IMR-90 (cell line): ENCODE measurements at regions not wholly inside any gene's neighbourhood (a gene's known extent, or its start where the extent isn't known, plus 50 kb on each side); places are given as distances from the start of the nearest gene placed in this dataset.

ENCODE experiments used
- ATAC-seq: fragments of 200-7000 bp; cut with Tn5 transposase; 2 replicates; pipeline ENCODE4 v1.9.1; 2020; ENCODE audit warnings: low read depth, mild to moderate bottlenecking, moderate library complexity
- BruUV-seq: library from RNA; stranded (reverse); fragments of 400-500 nt; replicated peaks from 2 replicates; lab custom pipeline; 2021; lab: Mats Ljungman, UMichigan
- CTCF ChIA-PET: fragments of 300-600 bp; formaldehyde crosslinking; extraction: SDS; loops from one replicate; lab custom pipeline; 2021; ENCODE audit warnings: antibody characterized with exemption; lab: Yijun Ruan, JAX
- POLR2A ChIA-PET: fragments of 300-600 bp; sonication (Branson Sonifier 250); formaldehyde crosslinking; loops from one replicate; lab custom pipeline; 2022; ENCODE audit warnings: antibody characterized with exemption; ENCODE audit not compliant: unreplicated experiment; lab: Charles Lee
- DNase-seq: peaks from one replicate; pipeline ENCODE4 v3.0.0; 2013
- H2AFZ ChIP-seq: replicated peaks from 2 replicates; pipeline ENCODE3; 2013; ENCODE audit warnings: low read length, mild to moderate bottlenecking; ENCODE audit not compliant: poor library complexity
- H2AK5ac ChIP-seq: 2 replicates; pipeline ENCODE4 v1.6.1; 2013; ENCODE audit warnings: low read depth, low read length, inconsistent platforms
- H2AK9ac ChIP-seq: replicated peaks from 2 replicates; pipeline ENCODE3; 2013; ENCODE audit warnings: mild to moderate bottlenecking, low read depth, low read length, moderate library complexity; ENCODE audit not compliant: poor library complexity
- H2BK120ac ChIP-seq: 2 replicates; pipeline ENCODE4 v1.6.1; 2013; ENCODE audit warnings: low read depth, low read length, inconsistent platforms
- H2BK15ac ChIP-seq: 3 replicates; pipeline ENCODE4 v1.6.1; 2013; ENCODE audit warnings: low read depth, low read length, inconsistent platforms
- H2BK20ac ChIP-seq: 2 replicates; pipeline ENCODE4 v1.6.1; 2013; ENCODE audit warnings: low read depth, mild to moderate bottlenecking, inconsistent platforms, low read length, moderate library complexity
- H2BK5ac ChIP-seq: 2 replicates; pipeline ENCODE4 v1.6.1; 2013; ENCODE audit warnings: mild to moderate bottlenecking, low read depth, low read length, inconsistent platforms; ENCODE audit not compliant: poor library complexity, severe bottlenecking
- H3K14ac ChIP-seq: replicated peaks from 2 replicates; pipeline ENCODE4 v1.6.1; 2013; ENCODE audit warnings: low read depth, low read length, inconsistent platforms
- H3K18ac ChIP-seq: 2 replicates; pipeline ENCODE4 v1.6.1; 2013; ENCODE audit warnings: low read depth, low read length, control low read depth
- H3K23ac ChIP-seq: 2 replicates; pipeline ENCODE4 v1.6.1; 2013; ENCODE audit warnings: low read depth, low read length, inconsistent platforms
- H3K27ac ChIP-seq: 2 replicates; pipeline ENCODE4 v1.5.1; 2013; ENCODE audit warnings: mild to moderate bottlenecking, control low read depth, low read length; ENCODE audit not compliant: insufficient read depth
- H3K27me3 ChIP-seq: 2 replicates; pipeline ENCODE4 v1.6.1; 2013; ENCODE audit warnings: low read length; ENCODE audit not compliant: control insufficient read depth, insufficient read depth
- H3K36me3 ChIP-seq: 2 replicates; pipeline ENCODE4 v1.6.1; 2013; ENCODE audit warnings: low read length, mixed read lengths; ENCODE audit not compliant: control insufficient read depth, insufficient read depth
- H3K4ac ChIP-seq: 2 replicates; pipeline ENCODE4 v1.6.1; 2013; ENCODE audit warnings: low read depth, low read length, inconsistent platforms
- H3K4me1 ChIP-seq: 2 replicates; pipeline ENCODE4 v1.6.1; 2013; ENCODE audit warnings: low read length, mixed read lengths; ENCODE audit not compliant: control insufficient read depth, insufficient read depth
- H3K4me2 ChIP-seq: 2 replicates; pipeline ENCODE4 v1.6.1; 2013; ENCODE audit warnings: low read depth, mild to moderate bottlenecking, control low read depth, low read length, moderate library complexity
- H3K4me3 ChIP-seq: 2 replicates; pipeline ENCODE4 v1.5.1; 2013; ENCODE audit warnings: low read depth, mild to moderate bottlenecking, control low read depth, low read length, moderate library complexity; ENCODE audit not compliant: insufficient read depth
- H3K56ac ChIP-seq: 2 replicates; pipeline ENCODE4 v1.6.1; 2013; ENCODE audit warnings: low read length, inconsistent platforms; ENCODE audit not compliant: insufficient read depth; ENCODE audit errors: extremely low read depth
- H3K79me1 ChIP-seq, 2 experiments: 2 replicates each; pipeline ENCODE4 v1.6.1; 2013; ENCODE audit warnings: low read length in 2 of 2, inconsistent platforms in 1 of 2, low read depth in 1 of 2
- H3K9ac ChIP-seq: 2 replicates; pipeline ENCODE4 v1.6.1; 2013; ENCODE audit warnings: low read depth, low read length, control low read depth
- H3K9me1 ChIP-seq: 2 replicates; pipeline ENCODE4 v1.6.1; 2013; ENCODE audit warnings: low read length, inconsistent platforms; ENCODE audit not compliant: insufficient read depth
- H3K9me3 ChIP-seq: 2 replicates; pipeline ENCODE4 v1.6.1; 2013; ENCODE audit warnings: low read length; ENCODE audit not compliant: control insufficient read depth, insufficient read depth
- H4K20me1 ChIP-seq: 2 replicates; pipeline ENCODE4 v1.6.1; 2013; ENCODE audit warnings: low read length, inconsistent platforms; ENCODE audit not compliant: insufficient read depth
- H4K5ac ChIP-seq: 2 replicates; pipeline ENCODE4 v1.6.1; 2013; ENCODE audit warnings: mild to moderate bottlenecking, low read depth, low read length, control low read depth
- H4K8ac ChIP-seq, 2 experiments: 2 replicates each; pipeline ENCODE4 v1.6.1; 2013; ENCODE audit warnings: low read depth in 2 of 2, low read length in 2 of 2, control low read depth in 1 of 2, inconsistent platforms in 1 of 2
- H4K91ac ChIP-seq: 2 replicates; pipeline ENCODE4 v1.6.1; 2013; ENCODE audit warnings: low read depth, low read length, inconsistent platforms; ENCODE audit not compliant: insufficient read depth
- CTCF ChIP-seq: conservative IDR thresholded peaks from 2 replicates; pipeline ENCODE4 v1.5.1; 2012; ENCODE audit warnings: mild to moderate bottlenecking, low read depth, low read length, improper control_type of control experiment
- NFE2L2 ChIP-seq: fragments of 150-350 bp; IDR thresholded peaks from 2 replicates; pipeline ENCODE4 v1.6.1; 2016; ENCODE audit warnings: low read depth, mild to moderate bottlenecking, low read length
- RAD21 ChIP-seq: IDR thresholded peaks from 2 replicates; pipeline ENCODE4 v1.6.1; 2012; ENCODE audit warnings: low read length, improper control_type of control experiment
- SMC3 ChIP-seq: fragments of 150-350 bp; IDR thresholded peaks from 2 replicates; pipeline ENCODE4 v1.6.1; 2016; ENCODE audit warnings: low read depth, mild to moderate bottlenecking, antibody characterized with exemption, low read length, moderate library complexity
- WGBS, 2 experiments: methylation state at CpG; one replicate each; pipeline versions ENCODE4 v1.1.5 to v1.1.7; 2013; ENCODE audit warnings: missing lambda C conversion rate in 2 of 2; ENCODE audit not compliant: insufficient read length in 1 of 2; ENCODE audit errors: extremely low coverage in 2 of 2; 5-methylcytosine and 5-hydroxymethylcytosine counted together
- dilution Hi-C: fragments of 300-500 bp; cut with HindIII; formaldehyde crosslinking; loops from one replicate; pipeline ENCODE4 v1.14.3; 2018; ENCODE audit warnings: low sequenced_read_pairs; ENCODE audit not compliant: unreplicated experiment
- in situ Hi-C: fragments of 300-500 bp; cut with MboI; formaldehyde crosslinking; loops from 3 replicates; pipeline ENCODE4 v1.14.3; 2019; ENCODE audit warnings: low sequenced_read_pairs, inconsistent platforms, mixed read lengths
- intact Hi-C: fragments of 100-400 bp; cut with micrococcal nuclease; formaldehyde crosslinking; loops from 2 replicates; pipeline ENCODE4 v1.10.0; 2022

- H4K8ac ChIP-seq: no peak overlapping the region
- no peak overlapping the region for H2AK5ac ChIP-seq
- no peaks in the 10 kb centered on the region for H4K20me1 ChIP-seq
- no peak overlapping the region for H2AFZ ChIP-seq
- no peaks in the 10 kb centered on the region for H3K4me1 ChIP-seq
- no peak overlapping the region for H4K91ac ChIP-seq
- no peak overlapping the region for H3K56ac ChIP-seq
- WGBS, 2 experiments: no CpG with 5 or more reads among the region's 1 CpG
- peak; percentile 54 for TF ChIP-seq RAD21
- peak; percentile 35 for TF ChIP-seq SMC3
- peak; percentile 48 for TF ChIP-seq CTCF
- TF ChIP-seq NFE2L2: no peak
- no peak overlapping the region for H2BK15ac ChIP-seq
- no peak overlapping the region for H3K27ac ChIP-seq
- no peak overlapping the region for H4K5ac ChIP-seq
- no peak overlapping the region for H3K4me2 ChIP-seq
- H3K9ac ChIP-seq: no peak overlapping the region
- H3K79me1 ChIP-seq: no peaks in the 10 kb centered on the region
- H2AK9ac ChIP-seq: no peak overlapping the region
- H3K4ac ChIP-seq: no peak overlapping the region
- in situ Hi-C loops: loop anchor here (25.0 kb wide), 1 partner anchor 1170 kb away; no protein-coding TSS in a partner anchor
- H2BK120ac ChIP-seq: no peak overlapping the region
- BruUV-seq: no TSS peak
- no peak overlapping the region for H3K18ac ChIP-seq
- H3K23ac ChIP-seq: no peak overlapping the region
- no peak overlapping the region for H2BK5ac ChIP-seq
- DNase-seq (peak; percentile 22), ATAC-seq (no peak; the same call in 1 of the 2 replicates)
- H2BK20ac ChIP-seq: no peak overlapping the region
- H3K36me3 ChIP-seq: no peaks in the 10 kb centered on the region
- H3K14ac ChIP-seq: no peak overlapping the region
- intact Hi-C loops: loop anchor here (1.0 to 10.0 kb wide), 6 partner anchors 273 to 1171 kb away; partner anchors contain the start of gene ANTXR2
- H3K4me3 ChIP-seq: no peak overlapping the region
- no peaks in the 10 kb centered on the region for H3K9me3 ChIP-seq
- CTCF ChIA-PET: interaction anchor here (1.0 to 1.2 kb wide), 4 partner anchors 7 to 12 kb away, joined by 3 to 4 read pairs (median 4); no protein-coding TSS in a partner anchor
- dilution Hi-C loops: no loop called here
- POLR2A ChIA-PET: no interaction called here
- H3K9me1 ChIP-seq: no peaks in the 10 kb centered on the region
- H3K27me3 ChIP-seq: no peaks in the 10 kb centered on the region
Observed at GRCh38 chr4:79042079-79042674, 102.9 kb upstream of the PAQR3 start.
